NCI-H2107 treated with DMSO at 0.1 percent for 48 hours (cell line): ENCODE measurements at regions not wholly inside any gene's neighbourhood (a gene's known extent, or its start where the extent isn't known, plus 50 kb on each side); places are given as distances from the start of the nearest gene placed in this dataset.

Experiments used
- DNase-seq: peaks from one replicate; lab custom pipeline; 2025; ENCODE audit not compliant: unreplicated experiment; lab: John Stamatoyannopoulos, UW

DNA sequence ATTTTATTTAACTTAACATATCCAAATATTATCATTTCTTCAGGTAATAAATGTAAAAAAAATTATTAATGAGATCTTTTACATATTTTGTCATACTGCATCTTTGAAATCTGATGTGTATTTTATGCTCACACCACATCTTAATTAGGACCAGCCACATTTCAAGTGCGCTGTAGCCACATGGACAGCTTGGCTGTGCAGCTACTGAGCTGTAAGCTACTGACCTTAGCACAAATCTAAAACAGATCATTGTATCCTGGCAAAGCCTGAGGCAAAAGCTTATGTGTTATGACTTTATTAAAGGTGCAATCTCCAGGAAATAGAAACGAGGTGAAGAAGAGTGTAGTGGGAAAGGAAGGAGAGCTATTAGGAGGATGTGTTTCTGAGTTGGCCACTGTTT is 126.7 kb upstream of the UBE2E2 start:
- DNase-seq = no peak

DNA sequence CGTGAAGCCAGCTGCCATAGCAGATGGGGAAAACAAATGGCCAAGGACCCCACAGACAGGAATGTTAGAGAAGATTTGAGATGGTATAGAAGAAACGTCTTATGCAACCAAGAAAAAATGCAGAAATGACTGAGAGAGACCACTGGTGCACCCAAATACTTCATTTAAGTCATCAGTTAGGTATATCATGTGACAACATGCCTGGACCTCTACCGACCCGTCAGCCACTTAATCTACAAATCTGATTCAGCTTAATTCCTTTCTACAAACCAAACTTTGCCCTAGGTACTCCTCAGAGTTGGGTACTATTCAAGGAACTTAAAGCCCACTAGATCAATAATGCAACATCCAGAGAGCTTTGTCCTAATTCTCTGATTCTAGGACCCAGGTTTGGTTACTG is 126.0 kb upstream of the UBE2E2 start:
- DNase-seq = no peak

DNA sequence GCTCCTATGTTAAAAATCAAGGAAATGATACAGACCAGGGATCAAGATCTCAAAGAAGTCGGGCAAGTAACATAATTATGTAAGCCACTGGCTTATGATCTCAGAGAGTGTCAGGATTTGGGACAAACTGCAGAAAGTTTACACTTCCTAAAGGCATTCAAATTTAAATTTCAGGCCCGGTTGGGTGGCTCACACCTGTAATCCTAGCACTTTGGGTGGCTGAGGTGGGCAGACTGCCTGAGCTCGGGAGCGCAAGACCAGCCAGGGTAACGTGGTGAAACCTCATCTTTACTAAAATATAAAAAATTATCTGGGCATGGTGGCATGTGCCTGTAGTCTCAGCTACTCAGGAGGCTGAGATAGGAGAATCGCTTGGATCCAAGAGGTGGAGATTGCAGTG is 124.4 kb upstream of the UBE2E2 start:
- no peak for DNase-seq

DNA sequence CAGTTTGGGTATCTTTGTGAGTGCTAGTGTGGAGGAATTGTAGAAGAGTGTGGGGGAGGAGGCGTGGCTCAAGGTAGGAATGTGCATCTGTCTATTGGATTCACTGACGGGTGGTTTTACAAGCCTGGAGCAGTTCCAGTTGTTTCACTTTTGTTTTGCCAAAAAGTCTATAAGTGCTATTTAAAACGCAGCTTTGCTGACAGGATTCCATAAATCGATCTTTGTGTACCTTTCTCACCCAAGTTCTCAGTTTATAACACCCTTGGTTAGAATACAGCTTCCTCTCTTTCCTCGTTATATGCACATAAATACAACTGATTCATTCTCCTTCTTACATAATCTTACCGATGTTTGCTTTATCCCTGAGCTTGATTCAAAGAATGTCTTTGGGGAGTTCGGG is 123.2 kb upstream of the UBE2E2 start:
- DNase-seq = no peak

DNA sequence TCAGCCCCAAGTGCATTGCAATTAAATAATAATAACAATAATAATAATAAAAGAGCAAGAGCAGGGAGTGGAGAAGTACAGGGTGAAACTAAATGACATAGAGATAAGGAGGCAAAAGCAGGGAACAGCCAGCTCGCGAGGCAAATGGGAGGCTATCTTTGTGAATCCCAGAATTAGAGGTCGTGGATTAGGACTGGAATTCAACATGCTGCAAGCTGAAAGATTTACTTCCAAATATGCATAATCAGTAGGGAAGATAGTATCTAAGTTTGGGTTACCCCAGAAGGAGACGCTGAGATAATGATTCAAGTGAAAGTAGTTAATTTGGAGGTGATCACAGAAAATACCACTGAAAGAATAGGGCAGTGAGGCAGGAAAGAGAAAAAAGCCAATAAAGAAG is 119.4 kb upstream of the UBE2E2 start:
- DNase-seq = no peak

DNA sequence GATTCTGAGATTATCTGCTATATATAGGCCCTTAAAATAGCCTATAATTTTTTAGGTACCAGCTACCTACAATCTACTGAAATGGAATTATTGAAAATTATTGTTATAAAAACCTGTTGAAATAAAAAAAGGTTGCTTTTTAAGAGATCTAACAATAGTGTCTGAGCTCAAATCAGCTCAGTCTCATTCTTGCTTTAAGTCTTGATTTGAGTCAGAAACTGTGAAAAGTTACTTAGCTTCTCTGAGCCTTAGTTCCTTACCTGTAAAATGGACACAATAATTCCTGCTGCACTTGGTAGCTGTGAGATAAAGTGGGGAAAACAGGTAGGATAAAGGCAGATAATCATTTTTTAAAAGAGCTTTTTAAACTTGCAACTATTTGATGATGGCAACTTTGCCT is 118.8 kb upstream of the UBE2E2 start:
- no peak for DNase-seq

DNA sequence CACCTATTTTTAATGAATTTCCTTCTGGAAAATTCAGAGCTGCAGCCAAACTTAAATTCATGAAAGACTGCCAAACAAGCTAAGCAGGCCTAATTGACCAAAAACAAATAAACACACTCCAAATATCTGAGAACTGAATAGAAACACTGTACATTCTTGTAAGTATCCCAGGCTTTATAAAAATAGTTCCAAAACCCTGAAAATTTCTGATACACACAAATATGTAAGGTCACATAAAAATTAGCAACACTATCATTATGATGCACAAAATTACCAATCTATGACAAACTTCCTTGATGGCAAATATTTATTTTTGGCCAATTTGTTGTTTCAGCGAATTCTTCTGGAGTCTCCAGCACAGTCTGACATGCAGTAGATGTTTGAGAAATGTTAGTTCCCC is 117.9 kb upstream of the UBE2E2 start:
- DNase-seq = no peak

DNA sequence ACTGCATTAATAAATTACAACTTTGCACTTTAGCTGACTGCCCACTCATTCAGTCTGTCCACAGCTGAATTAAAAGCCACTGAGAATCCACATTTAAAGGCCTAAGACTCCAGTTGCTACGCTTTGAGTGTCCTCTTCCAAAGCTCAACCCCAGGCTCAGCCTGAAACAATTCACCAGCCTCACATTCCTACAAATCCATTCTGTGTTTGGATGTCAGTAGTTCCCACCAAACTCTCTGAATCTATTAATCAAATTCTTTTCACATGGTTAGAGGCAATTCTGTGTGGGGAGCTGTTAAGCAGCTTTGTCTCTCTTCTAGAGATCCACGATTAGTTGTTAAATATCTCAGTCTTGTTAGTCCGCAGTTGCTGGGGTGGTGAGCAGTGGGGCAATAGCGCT is 116.8 kb upstream of the UBE2E2 start:
- no peak for DNase-seq

DNA sequence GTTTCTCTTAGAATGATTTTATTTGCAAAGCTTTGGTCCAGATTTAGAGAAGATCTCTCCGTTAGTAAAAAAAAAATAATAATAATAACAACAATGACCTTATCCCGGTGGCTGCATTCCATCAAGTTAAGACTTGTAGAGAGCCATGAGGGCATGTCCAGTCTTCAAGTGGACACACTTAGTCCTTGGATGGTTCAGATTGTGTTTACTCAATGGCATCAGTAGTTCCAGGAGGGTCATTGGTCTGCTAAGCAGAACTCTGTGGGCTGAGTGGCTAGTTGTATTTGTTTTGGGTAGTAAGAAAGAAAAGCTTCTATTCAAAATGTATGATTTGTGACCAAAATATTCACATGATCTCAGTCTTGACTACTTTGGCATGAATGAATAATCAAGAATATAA is 116.3 kb upstream of the UBE2E2 start:
- DNase-seq = no peak

DNA sequence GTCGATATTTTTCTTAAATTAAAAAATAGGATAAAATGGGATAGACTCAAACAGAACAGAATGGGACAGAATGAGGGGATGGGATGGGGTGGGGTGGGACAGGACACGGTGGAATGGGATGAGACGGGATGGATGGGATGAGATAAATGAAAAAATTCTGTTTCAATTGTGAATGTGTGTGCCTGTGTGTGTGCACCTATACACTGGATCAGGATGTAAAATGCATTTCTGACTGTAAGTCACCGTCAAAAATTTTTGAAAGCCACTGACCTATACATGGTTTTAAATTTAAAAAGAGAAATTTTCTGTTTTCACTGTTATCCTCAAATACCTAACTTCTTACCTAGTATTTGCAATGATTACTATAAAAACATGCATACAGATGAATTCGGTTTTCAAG is 108.7 kb upstream of the UBE2E2 start:
- no peak for DNase-seq

DNA sequence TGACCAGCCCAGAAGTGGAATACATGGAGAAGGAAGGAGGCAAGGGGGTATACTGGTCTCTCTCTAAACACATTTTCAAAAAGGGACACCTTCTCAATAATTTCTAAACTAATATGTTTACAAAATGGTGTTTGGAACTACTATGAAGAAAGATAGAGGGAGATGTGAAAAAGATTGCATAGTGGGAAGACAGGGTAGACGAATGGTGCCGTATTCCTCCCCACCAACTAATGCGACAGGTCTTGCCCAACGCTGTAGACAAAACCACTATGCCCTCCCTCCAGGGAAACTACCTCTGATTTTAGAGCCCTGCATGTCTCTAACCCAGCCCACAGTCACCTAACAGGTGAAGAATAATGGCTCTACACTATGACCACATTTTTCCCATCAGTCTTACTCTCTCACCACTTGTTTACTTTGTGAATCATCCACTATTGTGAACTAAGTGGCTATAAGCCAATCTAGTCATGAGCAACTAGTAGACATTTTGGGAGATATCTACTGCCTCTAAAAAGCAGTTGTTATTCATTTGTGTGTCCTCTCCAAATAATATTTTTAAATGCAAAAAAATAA is 108.2 kb upstream of the UBE2E2 start:
- DNase-seq = peak; percentile 26

DNA sequence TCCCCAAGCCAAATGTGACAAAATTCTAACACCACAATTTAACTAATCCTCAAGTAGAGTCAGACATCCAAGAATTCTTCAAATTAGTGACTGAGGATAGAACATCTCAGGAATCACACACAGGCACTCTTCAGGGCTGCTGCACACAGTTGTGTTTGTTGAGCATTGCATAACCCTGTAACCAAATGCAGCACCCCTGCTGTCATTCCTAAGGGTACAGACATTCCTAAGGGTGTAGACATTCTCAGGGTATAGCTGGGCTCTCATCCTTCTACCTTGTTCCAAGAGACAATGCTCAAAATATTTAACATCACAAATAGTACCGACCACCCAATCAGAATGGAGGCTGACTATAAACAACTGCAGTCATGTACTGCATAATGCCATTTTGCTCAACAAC is 107.1 kb upstream of the UBE2E2 start:
- no peak for DNase-seq

DNA sequence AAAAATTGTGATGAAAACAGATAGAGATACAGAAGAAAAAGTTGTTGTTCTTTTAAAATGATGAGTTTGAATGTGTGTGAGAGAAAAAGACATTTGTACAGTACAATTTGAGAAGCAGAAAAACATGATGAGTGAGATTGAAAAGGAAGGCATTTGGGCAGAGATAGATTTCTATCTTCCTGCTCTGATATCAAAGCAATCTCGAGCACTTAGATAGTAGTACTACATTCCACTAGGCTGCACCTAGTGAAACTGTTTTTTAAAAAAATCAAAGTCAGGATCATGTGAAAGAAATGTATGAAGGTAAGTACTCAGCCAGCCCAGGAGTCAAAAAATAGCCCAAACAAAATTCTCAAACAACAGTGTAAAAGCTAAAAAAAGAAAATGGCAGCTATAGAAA is 104.1 kb upstream of the UBE2E2 start:
- DNase-seq = no peak

DNA sequence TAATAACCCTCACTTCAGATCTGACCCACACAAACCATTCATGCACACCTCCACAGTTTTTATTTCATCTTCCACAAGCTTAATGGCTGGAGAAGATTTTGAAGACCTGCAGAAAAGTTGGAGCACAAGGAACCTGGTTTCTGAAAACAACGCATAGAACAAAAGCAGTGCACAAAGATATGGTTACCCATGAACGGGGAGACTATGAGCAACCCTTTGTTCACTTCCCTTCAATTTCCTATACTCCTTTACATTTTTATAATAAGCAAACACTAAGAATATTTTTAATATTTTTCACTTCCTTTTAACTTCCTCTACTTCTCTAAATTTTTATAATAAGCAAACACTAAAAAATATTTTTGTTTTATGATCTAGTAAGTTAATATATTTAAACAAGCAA is 103.5 kb upstream of the UBE2E2 start:
- DNase-seq = no peak

DNA sequence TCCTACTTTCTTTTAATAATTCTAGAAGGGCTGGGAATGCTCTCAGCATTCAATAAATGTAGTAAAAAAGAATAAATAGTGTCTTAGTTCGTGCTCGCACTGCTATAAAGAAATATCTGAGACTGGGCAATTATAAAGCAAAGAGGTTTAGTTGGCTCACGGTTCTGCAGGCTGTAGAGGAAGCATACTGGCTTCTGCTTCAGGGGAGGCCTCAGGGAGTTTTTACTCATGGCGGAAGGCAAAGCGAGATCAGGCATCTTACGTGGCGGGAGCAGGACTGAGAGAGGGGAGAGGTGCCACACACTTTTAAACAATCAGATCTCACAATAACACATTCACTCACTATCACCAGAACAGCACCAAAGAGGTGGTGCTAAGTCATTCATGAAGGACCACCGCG is 103.0 kb upstream of the UBE2E2 start:
- DNase-seq = no peak

DNA sequence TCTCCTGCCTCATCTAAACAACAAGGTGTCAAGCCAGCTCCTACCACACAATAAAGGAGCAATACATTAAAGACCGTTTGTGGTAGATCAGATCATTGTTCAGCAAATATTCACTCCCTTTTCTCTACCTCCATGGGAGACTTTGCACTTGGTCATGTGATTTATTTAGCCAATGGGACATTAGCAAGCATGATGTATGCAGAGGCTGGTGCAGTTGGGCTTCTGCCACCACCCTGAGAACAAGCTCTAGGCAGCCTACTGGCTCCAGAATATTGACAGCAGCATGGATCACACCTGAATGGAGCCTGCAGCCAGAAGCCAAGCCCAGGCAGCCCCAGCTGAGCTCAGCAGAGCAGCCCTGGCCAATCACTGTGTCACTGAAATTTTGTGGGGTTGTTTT is 99.4 kb upstream of the UBE2E2 start:
- DNase-seq = no peak

DNA sequence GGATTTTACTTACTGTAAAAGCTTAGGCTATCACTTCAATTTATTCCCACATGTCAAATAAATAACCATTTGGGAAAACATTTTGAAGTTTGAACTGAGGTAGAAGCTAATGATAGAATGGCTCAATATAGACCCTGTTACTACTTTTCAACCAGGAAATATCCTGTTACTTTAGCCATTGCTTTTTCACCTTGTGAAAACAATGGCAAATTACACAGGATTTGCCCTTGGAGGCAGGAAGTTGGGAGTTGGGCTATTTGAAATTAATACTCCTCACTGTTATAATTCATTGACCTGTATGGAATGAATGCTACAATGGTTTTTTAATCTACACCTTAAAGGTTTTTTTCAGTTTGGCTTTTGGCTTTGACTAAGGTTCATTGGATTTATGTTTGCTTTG is 98.1 kb upstream of the UBE2E2 start:
- DNase-seq = no peak

DNA sequence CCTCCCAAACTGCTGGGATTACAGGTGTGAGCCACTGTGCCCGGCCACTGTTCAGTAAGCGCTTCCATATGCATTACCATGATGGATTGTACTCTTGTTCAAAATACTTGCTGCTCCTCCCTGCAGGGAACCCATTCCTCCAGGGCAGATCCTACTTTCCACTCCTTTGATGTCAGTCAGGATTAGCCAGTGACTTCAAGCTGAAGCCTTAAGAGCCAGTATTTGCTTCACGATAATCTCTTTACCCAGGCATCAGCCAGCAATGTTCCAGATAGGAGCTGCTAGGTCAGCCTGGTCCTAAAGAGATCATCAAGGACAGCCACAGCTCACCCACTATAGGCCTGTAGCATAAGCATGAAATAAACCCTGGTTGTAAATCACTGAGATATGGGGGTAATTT is 96.5 kb upstream of the UBE2E2 start:
- DNase-seq = no peak

DNA sequence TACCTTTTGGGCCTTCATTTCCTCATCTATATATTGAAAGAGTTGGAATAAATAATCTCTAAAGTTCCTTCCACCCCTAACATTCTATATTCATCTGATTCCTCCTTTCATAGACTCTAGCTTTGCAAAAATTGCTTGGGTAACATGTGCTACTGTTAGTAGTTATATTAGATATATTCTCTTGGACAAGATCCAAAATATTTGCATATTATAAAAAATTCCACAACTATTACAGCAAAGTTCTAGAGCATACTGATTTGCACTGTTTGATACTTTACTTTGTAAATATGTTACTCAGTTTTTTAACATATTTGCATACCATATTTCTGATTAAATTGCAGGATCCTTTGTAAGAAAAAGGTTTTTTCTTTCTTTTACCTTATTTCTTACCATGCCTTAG is 95.9 kb upstream of the UBE2E2 start:
- DNase-seq = no peak

DNA sequence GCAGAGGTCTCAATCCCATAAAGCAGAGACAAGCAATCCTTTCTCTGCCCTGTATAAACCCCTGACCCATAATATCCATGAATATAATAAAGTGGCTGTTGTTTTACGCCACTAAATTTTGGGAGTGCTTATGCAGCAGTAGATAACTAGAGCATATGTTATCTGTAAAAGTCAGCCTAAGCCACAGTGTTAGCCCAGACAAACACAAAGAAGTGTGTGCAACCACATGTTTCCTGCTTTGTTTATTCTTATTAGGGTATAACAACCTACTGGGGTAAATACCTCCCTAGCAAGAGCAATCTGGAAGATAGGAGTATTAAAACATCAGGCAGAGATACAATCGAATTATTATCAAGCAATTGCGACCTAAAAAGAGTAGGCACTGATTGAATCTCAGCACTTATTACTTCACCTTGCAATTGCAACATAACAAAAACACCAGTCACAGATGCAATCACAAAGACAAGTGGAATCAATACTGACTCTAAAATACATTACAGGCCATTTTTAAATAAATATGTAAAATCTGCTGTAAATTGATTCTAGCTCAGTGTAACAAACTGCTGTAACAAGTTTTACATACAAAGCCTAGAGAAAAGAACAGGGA is 94.6 kb upstream of the UBE2E2 start:
- DNase-seq = no peak

DNA sequence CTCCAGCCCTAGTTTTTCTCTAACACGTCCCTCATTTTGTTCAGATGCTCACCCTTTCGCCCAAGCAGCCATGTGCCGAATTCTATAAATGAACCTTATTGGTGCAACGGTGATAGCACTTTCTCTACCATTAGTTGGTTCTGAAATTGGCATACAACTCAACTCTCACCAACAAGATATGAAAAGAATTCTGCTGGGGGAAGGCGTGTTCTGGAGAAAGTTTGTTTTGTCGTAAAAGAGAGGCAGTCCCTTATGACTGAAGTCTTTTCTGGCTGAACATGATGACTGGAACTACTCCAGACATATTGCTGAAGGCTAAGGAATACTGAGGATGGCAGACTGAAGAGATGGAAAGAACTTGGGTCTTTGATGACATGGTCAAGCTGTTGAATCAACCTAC is 91.8 kb upstream of the UBE2E2 start:
- no peak for DNase-seq

DNA sequence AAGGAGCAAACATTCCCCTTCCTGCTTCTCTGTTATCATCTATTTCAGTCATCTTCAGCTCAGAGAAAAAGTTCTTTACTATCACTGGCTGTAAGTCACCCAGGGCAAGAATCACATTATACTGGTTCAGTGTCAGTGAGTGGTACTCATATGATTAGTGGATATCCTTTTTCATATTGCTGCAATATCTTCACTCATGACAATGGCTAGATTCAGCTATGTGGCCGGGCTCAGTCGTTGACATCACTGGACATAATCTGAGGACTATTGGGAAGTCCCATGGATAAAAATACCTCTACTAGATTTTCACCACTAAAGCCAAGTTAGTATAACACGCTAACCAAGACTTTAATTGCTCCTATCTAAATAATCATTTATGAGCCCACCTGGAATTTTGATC is 91.3 kb upstream of the UBE2E2 start:
- no peak for DNase-seq

DNA sequence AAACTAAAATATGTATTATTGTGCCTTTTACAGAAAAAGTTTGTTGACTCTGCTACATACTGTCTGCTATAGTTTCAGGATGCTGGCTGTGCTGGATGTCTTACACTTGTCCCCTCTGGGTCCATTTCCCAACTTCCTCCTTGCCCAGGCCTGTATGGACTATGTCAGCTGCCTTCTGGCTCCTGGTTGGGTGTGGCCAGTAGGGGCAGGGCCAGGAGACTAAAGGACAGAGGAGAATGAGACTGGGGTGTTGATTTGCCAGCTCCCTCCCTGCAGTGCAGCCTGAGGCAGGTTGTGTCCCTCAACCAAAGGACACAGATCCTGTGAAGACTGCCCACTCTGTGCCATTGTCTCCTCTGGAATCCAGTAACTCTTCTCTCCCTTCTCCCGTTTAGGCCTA is 90.6 kb upstream of the UBE2E2 start:
- DNase-seq = no peak
